ENCODE measurements at regions not wholly inside any gene's neighbourhood (a gene's known extent, or its start where the extent isn't known, plus 50 kb on each side); places are given as distances from the start of the nearest gene placed in this dataset.

- Histone ChIP-seq H3K27me3 (no peaks in the 10 kb centered on the region), H3K4me3 (no peak overlapping the region), H3K4me1 (peaks cover 0 to 26% (median 8%) of the 10 kb centered on the region in 4 donors), H3K27ac (peak overlapping the region in 1 of 5 donors; percentile 36), H3K36me3 (no peaks in the 10 kb centered on the region), H3K9me3 (no peaks in the 10 kb centered on the region)
- WGBS, 5 donors: 96 to 100% (median 97%) methylated on average over 1 of the region's 1 CpG
- intact Hi-C loops (cut with DNase I; ENCODE audit: low total_unique reads): no loop called here
- TF ChIP-seq CTCF (IDR thresholded peaks at IDR 0.05): no peak
- TF ChIP-seq POLR2A (IDR thresholded peaks at IDR 0.05): no peak
- TF ChIP-seq POLR2AphosphoS5 (IDR thresholded peaks at IDR 0.05): no peak
- TF ChIP-seq EP300 (IDR thresholded peaks at IDR 0.05): no peak
- no peak for DNase-seq
Measured at GRCh38 chr11:86122773-86123172, 53.9 kb upstream of the PICALM start.

- Histone ChIP-seq H3K27ac (no peak overlapping the region), H3K27me3 (no peaks in the 10 kb centered on the region), H3K9me3 (no peaks in the 10 kb centered on the region), H3K36me3 (no peaks in the 10 kb centered on the region), H3K4me3 (no peak overlapping the region), H3K4me1 (peaks cover 0 to 39% (median 17%) of the 10 kb centered on the region in 4 donors)
- TF ChIP-seq POLR2AphosphoS5 (IDR thresholded peaks at IDR 0.05) (no peak), CTCF (IDR thresholded peaks at IDR 0.05) (no peak), POLR2A (IDR thresholded peaks at IDR 0.05) (no peak)
- DNase-seq: no peak
- intact Hi-C loops (cut with DNase I; ENCODE audit: low total_unique reads): no loop called here
- WGBS, 5 donors: 65 to 81% (median 67%) methylated on average over 2 of the region's 2 CpGs
Measured at GRCh38 chr11:86120807-86121206, 51.9 kb upstream of the PICALM start.

GRCh38 chr11:86119906-86120305 is 51.0 kb upstream of the PICALM start:
- 78 to 98% (median 94%) methylated on average over 1 of the region's 1 CpG for WGBS, 5 donors
- Histone ChIP-seq H3K36me3 (no peaks in the 10 kb centered on the region), H3K4me1 (peaks cover 0 to 40% (median 17%) of the 10 kb centered on the region in 4 donors), H3K27ac (no peak overlapping the region), H3K27me3 (no peaks in the 10 kb centered on the region), H3K4me3 (no peak overlapping the region), H3K9me3 (no peaks in the 10 kb centered on the region)
- intact Hi-C loops (cut with DNase I; ENCODE audit: low total_unique reads): no loop called here
- no peak for TF ChIP-seq POLR2AphosphoS5 (IDR thresholded peaks at IDR 0.05)
- TF ChIP-seq CTCF (IDR thresholded peaks at IDR 0.05): no peak
- TF ChIP-seq POLR2A (IDR thresholded peaks at IDR 0.05): no peak
- no peak for TF ChIP-seq EP300 (IDR thresholded peaks at IDR 0.05)
- DNase-seq: no peak

- H3K4me3 ChIP-seq: no peak overlapping the region
- no peaks in the 10 kb centered on the region for H3K9me3 ChIP-seq
- H3K27me3 ChIP-seq: no peaks in the 10 kb centered on the region
- WGBS, 5 donors: 49 to 80% (median 76%) methylated on average over 3 of the region's 3 CpGs
- peak overlapping the region in 1 of 5 donors; percentile 30 for H3K27ac ChIP-seq
- intact Hi-C loops (cut with DNase I; ENCODE audit: low total_unique reads): no loop called here
- peaks cover 0 to 40% (median 17%) of the 10 kb centered on the region in 4 donors for H3K4me1 ChIP-seq
- TF ChIP-seq CTCF (IDR thresholded peaks at IDR 0.05) (no peak), POLR2AphosphoS5 (IDR thresholded peaks at IDR 0.05) (peak in 2 of 3 donors; percentile 46 to 84), EP300 (IDR thresholded peaks at IDR 0.05) (no peak), POLR2A (IDR thresholded peaks at IDR 0.05) (no peak)
- H3K36me3 ChIP-seq: no peaks in the 10 kb centered on the region
- peak in 1 of 2 donors; percentile 74 for DNase-seq
Measured at GRCh38 chr11:86119077-86119476, 50.2 kb upstream of the PICALM start.

Small RNA genes in the stretch of these regions (small RNA-seq; reads per million reads assigned to genes)
- gene RNU6-560P: 0 reads per million in 4 donors

Data from stomach (tissue), 8 donors.